ENCODE measurements at regions not wholly inside any gene's neighbourhood (a gene's known extent, or its start where the extent isn't known, plus 50 kb on each side); places are given as distances from the start of the nearest gene placed in this dataset.

- Histone ChIP-seq H3K27me3 (replicated peaks; ENCODE audit: control insufficient read depth, insufficient read depth, low read length) (no peaks in the 10 kb centered on the region), H3K36me3 (ENCODE audit: control insufficient read depth, insufficient read depth, low read length, severe bottlenecking) (no peaks in the 10 kb centered on the region), H3K9ac (ENCODE audit: low read length) (peak overlapping the region; percentile 69), H3K4me1 (ENCODE audit: control insufficient read depth, insufficient read depth, low read length) (peaks cover 30% of the 10 kb centered on the region), H3K4me3 (ENCODE audit: low read length) (peak overlapping the region; percentile 77), H3K9me3 (ENCODE audit: control insufficient read depth, low read length) (no peaks in the 10 kb centered on the region)
- no peak for DNase-seq (ENCODE audit: low read depth)
Measured at GRCh38 chr18:55998801-55999385, 410.9 kb upstream of the TCF4 start.

GRCh38 chr18:55998071-55998522, 410.1 kb upstream of the TCF4 start:
- peaks cover 30% of the 10 kb centered on the region for H3K4me1 ChIP-seq (ENCODE audit: control insufficient read depth, insufficient read depth, low read length)
- peak overlapping the region; percentile 77 for H3K4me3 ChIP-seq (ENCODE audit: low read length)
- H3K36me3 ChIP-seq (ENCODE audit: control insufficient read depth, insufficient read depth, low read length, severe bottlenecking): no peaks in the 10 kb centered on the region
- peak; percentile 67 for DNase-seq (ENCODE audit: low read depth)
- H3K27me3 ChIP-seq (replicated peaks; ENCODE audit: control insufficient read depth, insufficient read depth, low read length): no peaks in the 10 kb centered on the region
- H3K9me3 ChIP-seq (ENCODE audit: control insufficient read depth, low read length): no peaks in the 10 kb centered on the region
- H3K9ac ChIP-seq (ENCODE audit: low read length): peak overlapping the region; percentile 69

- Histone ChIP-seq H3K4me3 (ENCODE audit: low read length) (peak overlapping the region; percentile 77), H3K9ac (ENCODE audit: low read length) (peak overlapping the region; percentile 69), H3K36me3 (ENCODE audit: control insufficient read depth, insufficient read depth, low read length, severe bottlenecking) (no peaks in the 10 kb centered on the region), H3K4me1 (ENCODE audit: control insufficient read depth, insufficient read depth, low read length) (peaks cover 30% of the 10 kb centered on the region), H3K9me3 (ENCODE audit: control insufficient read depth, low read length) (no peaks in the 10 kb centered on the region), H3K27me3 (replicated peaks; ENCODE audit: control insufficient read depth, insufficient read depth, low read length) (no peaks in the 10 kb centered on the region)
- peak; percentile 23 for DNase-seq (ENCODE audit: low read depth)
Measured at GRCh38 chr18:55997151-55997561, 409.2 kb upstream of the TCF4 start.

- H3K4me1 ChIP-seq (ENCODE audit: control insufficient read depth, insufficient read depth, low read length): peaks cover 30% of the 10 kb centered on the region
- no peak overlapping the region for H3K9ac ChIP-seq (ENCODE audit: low read length)
- no peak overlapping the region for H3K4me3 ChIP-seq (ENCODE audit: low read length)
- no peaks in the 10 kb centered on the region for H3K9me3 ChIP-seq (ENCODE audit: control insufficient read depth, low read length)
- DNase-seq (ENCODE audit: low read depth): no peak
- H3K27me3 ChIP-seq (replicated peaks; ENCODE audit: control insufficient read depth, insufficient read depth, low read length): no peaks in the 10 kb centered on the region
- H3K36me3 ChIP-seq (ENCODE audit: control insufficient read depth, insufficient read depth, low read length, severe bottlenecking): no peaks in the 10 kb centered on the region
Measured at GRCh38 chr18:55996717-55997116, 408.7 kb upstream of the TCF4 start.

- Histone ChIP-seq H3K36me3 (ENCODE audit: control insufficient read depth, insufficient read depth, low read length, severe bottlenecking) (no peaks in the 10 kb centered on the region), H3K9ac (ENCODE audit: low read length) (no peak overlapping the region), H3K27me3 (replicated peaks; ENCODE audit: control insufficient read depth, insufficient read depth, low read length) (no peaks in the 10 kb centered on the region), H3K9me3 (ENCODE audit: control insufficient read depth, low read length) (peaks cover 13% of the 10 kb centered on the region), H3K4me1 (ENCODE audit: control insufficient read depth, insufficient read depth, low read length) (no peaks in the 10 kb centered on the region), H3K4me3 (ENCODE audit: low read length) (no peak overlapping the region)
- DNase-seq (ENCODE audit: low read depth): no peak
Measured at GRCh38 chr18:55990186-55990585, 402.2 kb upstream of the TCF4 start.

- H3K27me3 ChIP-seq (replicated peaks; ENCODE audit: control insufficient read depth, insufficient read depth, low read length): no peaks in the 10 kb centered on the region
- DNase-seq (ENCODE audit: low read depth): no peak
- peaks cover 18% of the 10 kb centered on the region for H3K9me3 ChIP-seq (ENCODE audit: control insufficient read depth, low read length)
- H3K9ac ChIP-seq (ENCODE audit: low read length): no peak overlapping the region
- H3K4me3 ChIP-seq (ENCODE audit: low read length): no peak overlapping the region
- H3K4me1 ChIP-seq (ENCODE audit: control insufficient read depth, insufficient read depth, low read length): no peaks in the 10 kb centered on the region
- no peaks in the 10 kb centered on the region for H3K36me3 ChIP-seq (ENCODE audit: control insufficient read depth, insufficient read depth, low read length, severe bottlenecking)
Measured at GRCh38 chr18:55988537-55988936, 400.5 kb upstream of the TCF4 start.

GRCh38 chr18:55983433-55983832, 395.4 kb upstream of the TCF4 start:
- no peaks in the 10 kb centered on the region for H3K27me3 ChIP-seq (replicated peaks; ENCODE audit: control insufficient read depth, insufficient read depth, low read length)
- H3K4me3 ChIP-seq (ENCODE audit: low read length): no peak overlapping the region
- H3K9ac ChIP-seq (ENCODE audit: low read length): no peak overlapping the region
- H3K9me3 ChIP-seq (ENCODE audit: control insufficient read depth, low read length): peaks cover 16% of the 10 kb centered on the region
- DNase-seq (ENCODE audit: low read depth): peak; percentile 37
- H3K4me1 ChIP-seq (ENCODE audit: control insufficient read depth, insufficient read depth, low read length): peaks cover 3% of the 10 kb centered on the region
- H3K36me3 ChIP-seq (ENCODE audit: control insufficient read depth, insufficient read depth, low read length, severe bottlenecking): no peaks in the 10 kb centered on the region

- H3K4me3 ChIP-seq (ENCODE audit: low read length): no peak overlapping the region
- H3K27me3 ChIP-seq (replicated peaks; ENCODE audit: control insufficient read depth, insufficient read depth, low read length): no peaks in the 10 kb centered on the region
- peaks cover 12% of the 10 kb centered on the region for H3K9me3 ChIP-seq (ENCODE audit: control insufficient read depth, low read length)
- H3K9ac ChIP-seq (ENCODE audit: low read length): no peak overlapping the region
- no peaks in the 10 kb centered on the region for H3K36me3 ChIP-seq (ENCODE audit: control insufficient read depth, insufficient read depth, low read length, severe bottlenecking)
- DNase-seq (ENCODE audit: low read depth): peak; percentile 24
- peaks cover 3% of the 10 kb centered on the region for H3K4me1 ChIP-seq (ENCODE audit: control insufficient read depth, insufficient read depth, low read length)
Measured at GRCh38 chr18:55982992-55983391, 395.0 kb upstream of the TCF4 start.

GRCh38 chr18:55981712-55982475, 393.9 kb upstream of the TCF4 start:
- Histone ChIP-seq H3K9me3 (ENCODE audit: control insufficient read depth, low read length) (peaks cover 5% of the 10 kb centered on the region), H3K4me3 (ENCODE audit: low read length) (peak overlapping the region; percentile 57), H3K4me1 (ENCODE audit: control insufficient read depth, insufficient read depth, low read length) (peaks cover 3% of the 10 kb centered on the region), H3K27me3 (replicated peaks; ENCODE audit: control insufficient read depth, insufficient read depth, low read length) (no peaks in the 10 kb centered on the region), H3K9ac (ENCODE audit: low read length) (peak overlapping the region; percentile 35), H3K36me3 (ENCODE audit: control insufficient read depth, insufficient read depth, low read length, severe bottlenecking) (no peaks in the 10 kb centered on the region)
- DNase-seq (ENCODE audit: low read depth): no peak

GRCh38 chr18:55974521-55974920, 386.5 kb upstream of the TCF4 start:
- Histone ChIP-seq H3K4me3 (ENCODE audit: low read length) (no peak overlapping the region), H3K36me3 (ENCODE audit: control insufficient read depth, insufficient read depth, low read length, severe bottlenecking) (no peaks in the 10 kb centered on the region), H3K9me3 (ENCODE audit: control insufficient read depth, low read length) (no peaks in the 10 kb centered on the region), H3K4me1 (ENCODE audit: control insufficient read depth, insufficient read depth, low read length) (no peaks in the 10 kb centered on the region), H3K27me3 (replicated peaks; ENCODE audit: control insufficient read depth, insufficient read depth, low read length) (no peaks in the 10 kb centered on the region), H3K9ac (ENCODE audit: low read length) (no peak overlapping the region)
- DNase-seq (ENCODE audit: low read depth): no peak

- no peaks in the 10 kb centered on the region for H3K9me3 ChIP-seq (ENCODE audit: control insufficient read depth, low read length)
- H3K36me3 ChIP-seq (ENCODE audit: control insufficient read depth, insufficient read depth, low read length, severe bottlenecking): no peaks in the 10 kb centered on the region
- DNase-seq (ENCODE audit: low read depth): no peak
- no peaks in the 10 kb centered on the region for H3K27me3 ChIP-seq (replicated peaks; ENCODE audit: control insufficient read depth, insufficient read depth, low read length)
- no peaks in the 10 kb centered on the region for H3K4me1 ChIP-seq (ENCODE audit: control insufficient read depth, insufficient read depth, low read length)
- no peak overlapping the region for H3K4me3 ChIP-seq (ENCODE audit: low read length)
- no peak overlapping the region for H3K9ac ChIP-seq (ENCODE audit: low read length)
Measured at GRCh38 chr18:55968550-55968949, 380.6 kb upstream of the TCF4 start.

All from adipocyte (in vitro differentiated cells).